Spleen (tissue), 11 donors: ENCODE measurements at regions not wholly inside any gene's neighbourhood (a gene's known extent, or its start where the extent isn't known, plus 50 kb on each side); places are given as distances from the start of the nearest gene placed in this dataset.

Source experiments
- DNase-seq: peaks from one replicate; pipeline ENCODE4 v3.0.0-alpha.2; 2020
- H3K27ac ChIP-seq, 8 donors: fragments of 200-600 bp; sonication (generic) in 7 of 8; 1 replicate in 4 of 8; 2 replicates in 4 of 8; pipeline versions ENCODE4 v1.5.0 to v1.8.0; 2016 to 2021; ENCODE audit warnings: inconsistent platforms in 4 of 8, mild to moderate bottlenecking in 4 of 8, moderate library complexity in 1 of 8
- H3K27me3 ChIP-seq, 7 donors: fragments of 200-600 bp; sonication (generic) in 6 of 7; replicated peaks in 1 of 7; 1 replicate in 4 of 7; 2 replicates in 3 of 7; pipeline versions ENCODE4 v1.5.0 to v1.8.0; 2016 to 2021; ENCODE audit warnings: inconsistent platforms in 3 of 7, mild to moderate bottlenecking in 1 of 7
- H3K36me3 ChIP-seq, 6 donors: fragments of 200-600 bp; sonication (generic) in 5 of 6; 1 replicate in 4 of 6; 2 replicates in 2 of 6; pipeline versions ENCODE4 v1.5.0 to v1.8.0; 2016 to 2021; ENCODE audit warnings: inconsistent platforms in 2 of 6
- H3K4me1 ChIP-seq, 6 donors: fragments of 200-600 bp; sonication (generic) in 5 of 6; 1 replicate in 3 of 6; 2 replicates in 3 of 6; pipeline versions ENCODE4 v1.5.0 to v1.8.0; 2016 to 2021; ENCODE audit warnings: inconsistent platforms in 3 of 6
- H3K4me3 ChIP-seq, 8 donors: fragments of 200-600 bp; sonication (generic) in 7 of 8; 1 replicate in 4 of 8; 2 replicates in 4 of 8; pipeline versions ENCODE4 v1.5.0 to v1.8.0; 2016 to 2021; ENCODE audit warnings: inconsistent platforms in 4 of 8, mild to moderate bottlenecking in 4 of 8, moderate library complexity in 2 of 8
- H3K9me3 ChIP-seq, 8 donors: fragments of 200-600 bp; sonication (generic) in 7 of 8; 1 replicate in 4 of 8; 2 replicates in 4 of 8; pipeline versions ENCODE4 v1.5.0 to v1.8.0; 2016 to 2021; ENCODE audit warnings: inconsistent platforms in 4 of 8
- POLR2A ChIP-seq, 3 donors: fragments of 450-650 bp; IDR thresholded peaks; one replicate each; pipeline ENCODE4 v1.5.1; 2017; ENCODE audit warnings: antibody characterized with exemption in 3 of 3, mild to moderate bottlenecking in 1 of 3
- POLR2AphosphoS5 ChIP-seq, 3 donors: sonication (generic); formaldehyde crosslinking; IDR thresholded peaks; one replicate each; pipeline ENCODE4 v1.5.1; 2017; ENCODE audit warnings: antibody characterized with exemption in 3 of 3
- WGBS, 5 donors: extraction: QIAGEN DNeasy Blood & Tissue Kit in 3 of 5; methylation state at CpG; one replicate each; pipeline versions ENCODE4 v1.1.5 to v1.1.7; 2013 to 2018; 5-methylcytosine and 5-hydroxymethylcytosine counted together
- intact Hi-C: fragments of 100-400 bp; cut with DNase I; formaldehyde crosslinking; loops from one replicate; pipeline ENCODE4 v1.15.0; 2023; ENCODE audit warnings: low total_unique reads
- TF ChIP-seq, protein P1 (sequence below), 11 experiments: fragments of 200-600 bp in 7 of 11; fragments of 450-650 bp in 4 of 11; sonication (generic) in 4 of 11; IDR thresholded peaks in 8 of 11; conservative IDR thresholded peaks in 3 of 11; 1 replicate in 7 of 11; 2 replicates in 4 of 11; pipeline versions ENCODE4 v1.4.0 to v1.8.0; 2016 to 2021; ENCODE audit warnings: antibody characterized with exemption in 11 of 11, inconsistent platforms in 4 of 11, mild to moderate bottlenecking in 1 of 11
- donor health status: healthy with polysubstance abuse.
- donor health status: DM: no; HTN: no; CAD: no; lungs with moderate emphysema.
- donor health status: DM: no; HTN: no; CAD: no.
- donor health status: Bipolar disorder and iron deficiency.
- donor health status: healthy.
- donor health status: DM: no; HTN: no; CAD: no.
- donor health status: DM: yes; HTN: yes; CAD: no.

DNA sequence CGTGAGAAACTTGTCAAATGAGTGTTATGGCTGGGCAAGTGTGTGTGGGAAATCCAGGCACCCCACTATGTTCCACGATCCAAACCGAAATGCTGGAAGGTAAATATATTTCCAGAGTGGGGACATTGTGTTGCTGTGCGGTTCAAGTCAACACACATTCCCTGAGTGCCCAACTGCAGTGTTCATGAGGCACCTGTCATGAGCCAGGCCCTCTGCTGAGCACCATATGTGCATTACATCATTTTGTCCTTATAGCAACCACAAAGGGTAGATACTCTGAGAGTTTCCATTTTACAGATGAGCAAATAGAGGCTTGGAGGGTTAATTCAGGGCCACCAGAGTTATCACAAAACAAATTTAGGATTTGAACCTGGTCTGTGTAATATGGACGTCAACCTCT, 59.9 kb upstream of the SOD1 start:
- Histone ChIP-seq H3K4me1 (peaks cover 0 to 3% (median under 1%) of the 10 kb centered on the region in 6 donors), H3K9me3 (peaks cover 0 to 6% (median 0%) of the 10 kb centered on the region in 8 donors), H3K36me3 (no peaks in the 10 kb centered on the region), H3K27ac (no peak overlapping the region), H3K4me3 (no peak overlapping the region), H3K27me3 (no peaks in the 10 kb centered on the region)
- intact Hi-C loops = no loop called here
- no peak for TF ChIP-seq POLR2AphosphoS5 (IDR thresholded peaks at IDR 0.05)
- TF ChIP-seq, protein P1, sequence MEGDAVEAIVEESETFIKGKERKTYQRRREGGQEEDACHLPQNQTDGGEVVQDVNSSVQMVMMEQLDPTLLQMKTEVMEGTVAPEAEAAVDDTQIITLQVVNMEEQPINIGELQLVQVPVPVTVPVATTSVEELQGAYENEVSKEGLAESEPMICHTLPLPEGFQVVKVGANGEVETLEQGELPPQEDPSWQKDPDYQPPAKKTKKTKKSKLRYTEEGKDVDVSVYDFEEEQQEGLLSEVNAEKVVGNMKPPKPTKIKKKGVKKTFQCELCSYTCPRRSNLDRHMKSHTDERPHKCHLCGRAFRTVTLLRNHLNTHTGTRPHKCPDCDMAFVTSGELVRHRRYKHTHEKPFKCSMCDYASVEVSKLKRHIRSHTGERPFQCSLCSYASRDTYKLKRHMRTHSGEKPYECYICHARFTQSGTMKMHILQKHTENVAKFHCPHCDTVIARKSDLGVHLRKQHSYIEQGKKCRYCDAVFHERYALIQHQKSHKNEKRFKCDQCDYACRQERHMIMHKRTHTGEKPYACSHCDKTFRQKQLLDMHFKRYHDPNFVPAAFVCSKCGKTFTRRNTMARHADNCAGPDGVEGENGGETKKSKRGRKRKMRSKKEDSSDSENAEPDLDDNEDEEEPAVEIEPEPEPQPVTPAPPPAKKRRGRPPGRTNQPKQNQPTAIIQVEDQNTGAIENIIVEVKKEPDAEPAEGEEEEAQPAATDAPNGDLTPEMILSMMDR (IDR thresholded peaks at IDR 0.05 in 8 of 11, conservative IDR thresholded peaks at IDR 0.05 in 3 of 11) = no peak
- TF ChIP-seq POLR2A (IDR thresholded peaks at IDR 0.05) = no peak
- DNase-seq = no peak
- WGBS, 5 donors = 83 to 90% (median 86%) methylated on average over 5 of the region's 5 CpGs

- Histone ChIP-seq H3K36me3 (no peaks in the 10 kb centered on the region), H3K27ac (no peak overlapping the region), H3K4me3 (no peak overlapping the region), H3K27me3 (no peaks in the 10 kb centered on the region), H3K9me3 (peaks cover 0 to 6% (median 0%) of the 10 kb centered on the region in 8 donors), H3K4me1 (no peaks in the 10 kb centered on the region)
- DNase-seq = no peak
- intact Hi-C loops = no loop called here
- TF ChIP-seq, protein P1 (IDR thresholded peaks at IDR 0.05 in 8 of 11, conservative IDR thresholded peaks at IDR 0.05 in 3 of 11) = no peak
- TF ChIP-seq POLR2A (IDR thresholded peaks at IDR 0.05) = no peak
- TF ChIP-seq POLR2AphosphoS5 (IDR thresholded peaks at IDR 0.05) = no peak
- 66 to 76% (median 73%) methylated on average over 3 of the region's 3 CpGs for WGBS, 5 donors
Observed at GRCh38 chr21:31599013-31599412, 60.5 kb upstream of the SOD1 start.

DNA sequence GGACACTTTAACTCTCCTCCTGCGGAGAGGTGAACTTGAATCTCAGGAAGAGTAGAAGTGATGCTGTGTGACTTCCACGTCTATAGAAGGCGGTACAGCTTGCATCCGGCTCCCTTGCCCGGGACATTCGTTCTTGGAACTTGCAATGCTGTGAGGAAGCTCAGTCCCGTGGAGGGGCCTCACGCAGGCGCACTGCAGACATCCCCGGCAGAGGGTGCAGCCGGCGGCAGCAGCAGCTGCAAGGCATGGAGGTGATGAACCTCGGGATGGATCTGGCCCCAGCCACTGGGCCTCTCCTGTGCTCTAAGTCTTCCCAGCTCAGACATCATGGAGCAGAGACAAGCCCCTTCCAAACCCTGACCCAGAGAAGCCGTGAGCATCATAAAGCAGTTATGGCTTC, 61.8 kb upstream of the SOD1 start:
- no peaks in the 10 kb centered on the region for H3K36me3 ChIP-seq
- TF ChIP-seq POLR2AphosphoS5 (IDR thresholded peaks at IDR 0.05) (no peak), POLR2A (IDR thresholded peaks at IDR 0.05) (no peak)
- TF ChIP-seq, protein P1 (IDR thresholded peaks at IDR 0.05 in 8 of 11, conservative IDR thresholded peaks at IDR 0.05 in 3 of 11) = no peak
- H3K27ac ChIP-seq = no peak overlapping the region
- DNase-seq = no peak
- no peaks in the 10 kb centered on the region for H3K27me3 ChIP-seq
- H3K9me3 ChIP-seq = peaks cover 0 to 6% (median 0%) of the 10 kb centered on the region in 8 donors
- intact Hi-C loops = no loop called here
- H3K4me3 ChIP-seq = no peak overlapping the region
- H3K4me1 ChIP-seq = no peaks in the 10 kb centered on the region
- WGBS, 5 donors = 86 to 96% (median 90%) methylated on average over 11 to 14 of the region's 14 CpGs

- Histone ChIP-seq H3K4me3 (no peak overlapping the region), H3K9me3 (peaks cover 0 to 6% (median 0%) of the 10 kb centered on the region in 8 donors), H3K27me3 (no peaks in the 10 kb centered on the region), H3K27ac (no peak overlapping the region), H3K4me1 (no peaks in the 10 kb centered on the region), H3K36me3 (no peaks in the 10 kb centered on the region)
- no peak for DNase-seq
- TF ChIP-seq POLR2A (IDR thresholded peaks at IDR 0.05) = no peak
- TF ChIP-seq, protein P1 (IDR thresholded peaks at IDR 0.05 in 8 of 11, conservative IDR thresholded peaks at IDR 0.05 in 3 of 11) = no peak
- TF ChIP-seq POLR2AphosphoS5 (IDR thresholded peaks at IDR 0.05) = no peak
- WGBS, 5 donors = 86 to 98% (median 94%) methylated on average over 8 of the region's 8 CpGs
- intact Hi-C loops = no loop called here
Observed at GRCh38 chr21:31596055-31596454, 63.4 kb upstream of the SOD1 start.
